ENCODE measurements at regions not wholly inside any gene's neighbourhood (a gene's known extent, or its start where the extent isn't known, plus 50 kb on each side); places are given as distances from the start of the nearest gene placed in this dataset.
"Not testable (repeated sequence)": the region's sequence is repeated elsewhere in the genome, so short reads cannot be mapped to it uniquely, and the experiment has no call there.

GRCh38 chr16:59351305-59351903 lies 617.3 kb upstream of the GOT2 start:
- no peak for DNase-seq

- DNase-seq: no peak
Observed at GRCh38 chr16:59350670-59351069, 616.6 kb upstream of the GOT2 start.

GRCh38 chr16:59342669-59343068 lies 608.6 kb upstream of the GOT2 start:
- DNase-seq: no peak

GRCh38 chr16:59341368-59341767 lies 607.3 kb upstream of the GOT2 start:
- no peak for DNase-seq

- DNase-seq: no peak
Observed at GRCh38 chr16:59339871-59340270, 605.8 kb upstream of the GOT2 start.

DNA sequence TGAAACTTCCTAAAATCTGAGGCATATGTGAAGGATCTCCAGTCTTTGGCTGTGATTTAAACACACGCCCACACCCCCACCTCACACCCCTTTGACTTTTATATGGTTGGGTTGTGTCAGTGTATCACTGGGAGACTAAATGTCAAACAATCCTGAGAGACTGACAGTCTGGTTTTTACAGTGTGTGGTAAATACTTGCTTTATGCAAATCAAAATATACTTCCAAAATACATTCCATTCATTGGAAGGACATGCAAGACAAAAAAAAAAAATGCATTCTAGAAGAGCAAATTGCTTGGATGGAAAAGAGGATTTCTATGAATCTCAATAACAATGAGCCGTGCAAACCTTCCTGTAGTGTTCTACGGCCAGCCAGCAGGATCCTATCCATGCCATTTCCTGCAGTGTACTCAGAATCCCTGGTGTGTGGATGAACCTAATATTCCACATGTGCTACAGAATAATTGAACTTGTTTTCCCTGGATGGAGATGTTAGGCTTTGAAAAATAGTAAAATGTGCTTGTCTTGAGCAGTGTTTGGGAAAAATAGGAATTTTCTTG lies 602.1 kb upstream of the GOT2 start:
- DNase-seq: no peak

- not testable (repeated sequence) for DNase-seq
Observed at GRCh38 chr16:59331708-59332107, 597.6 kb upstream of the GOT2 start.

DNA sequence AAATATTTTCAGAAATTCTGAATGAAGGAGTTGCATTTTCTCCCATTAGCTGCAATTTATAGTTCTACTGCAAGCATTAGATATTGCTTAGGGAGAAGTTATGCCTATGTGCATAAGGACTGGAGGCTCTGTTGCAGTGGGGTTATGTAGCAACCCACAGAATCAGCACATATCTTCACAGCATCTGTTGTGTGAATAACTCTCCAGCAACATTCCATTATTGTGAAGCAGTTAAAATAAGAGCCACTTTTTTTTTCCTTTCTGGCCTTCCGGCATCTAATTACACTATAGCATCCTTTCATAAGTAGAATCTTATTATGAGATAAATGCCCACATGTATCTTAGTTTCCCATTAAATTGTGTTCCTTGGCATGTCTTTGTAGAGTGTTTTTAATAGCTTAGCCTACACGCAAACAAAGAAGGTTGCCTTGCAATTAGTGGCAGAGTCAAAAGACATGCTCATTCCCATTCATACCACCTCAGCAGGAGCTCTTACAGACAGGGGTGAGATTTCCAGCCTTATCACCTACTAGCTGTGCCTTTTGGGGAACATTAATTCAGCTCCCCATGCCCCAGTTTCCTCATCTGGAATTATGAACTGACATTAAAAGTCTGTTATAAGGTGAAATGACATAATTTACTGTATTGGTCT lies 596.0 kb upstream of the GOT2 start:
- DNase-seq: no peak

GRCh38 chr16:59328961-59329360 lies 594.8 kb upstream of the GOT2 start:
- no peak for DNase-seq

DNA sequence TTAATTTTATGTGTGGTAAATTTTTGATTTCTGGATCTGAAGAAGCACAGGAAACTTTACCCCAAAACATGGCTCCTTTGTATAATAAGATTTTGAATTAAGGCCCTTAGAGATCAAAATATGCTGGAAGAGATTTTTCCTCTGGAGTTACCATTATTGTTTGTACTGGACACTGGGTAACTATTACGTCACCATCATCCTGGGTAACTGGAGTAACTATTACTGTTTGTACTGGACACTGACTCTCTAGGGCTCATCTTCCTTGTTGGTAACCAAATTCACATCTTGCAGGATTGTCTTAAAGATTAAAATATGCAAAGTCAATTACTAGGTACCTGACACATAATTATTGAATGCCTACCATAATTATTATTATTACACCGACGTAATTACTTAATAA lies 593.8 kb upstream of the GOT2 start:
- DNase-seq: no peak

DNA sequence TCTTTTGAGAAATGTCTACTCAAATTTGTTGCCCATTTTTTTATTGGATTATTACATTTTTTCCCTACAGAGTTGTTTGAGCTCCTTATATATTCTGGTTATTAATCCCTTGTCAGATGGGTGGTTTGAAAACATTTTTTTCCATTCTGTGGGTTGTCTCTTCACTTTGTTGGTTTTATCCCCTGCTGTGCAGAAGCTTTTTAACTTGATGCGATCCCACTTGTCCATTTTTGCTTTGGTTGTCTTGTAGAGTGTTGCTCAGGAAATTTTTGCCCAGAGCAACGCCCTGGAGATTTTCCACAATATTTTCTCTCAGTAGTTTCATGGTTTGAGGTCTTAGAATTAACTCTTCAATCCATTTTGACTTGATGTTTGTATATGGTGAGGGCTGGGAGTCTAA lies 592.8 kb upstream of the GOT2 start:
- no peak for DNase-seq

- DNase-seq: no peak
Observed at GRCh38 chr16:59324462-59324861, 590.3 kb upstream of the GOT2 start.

DNA sequence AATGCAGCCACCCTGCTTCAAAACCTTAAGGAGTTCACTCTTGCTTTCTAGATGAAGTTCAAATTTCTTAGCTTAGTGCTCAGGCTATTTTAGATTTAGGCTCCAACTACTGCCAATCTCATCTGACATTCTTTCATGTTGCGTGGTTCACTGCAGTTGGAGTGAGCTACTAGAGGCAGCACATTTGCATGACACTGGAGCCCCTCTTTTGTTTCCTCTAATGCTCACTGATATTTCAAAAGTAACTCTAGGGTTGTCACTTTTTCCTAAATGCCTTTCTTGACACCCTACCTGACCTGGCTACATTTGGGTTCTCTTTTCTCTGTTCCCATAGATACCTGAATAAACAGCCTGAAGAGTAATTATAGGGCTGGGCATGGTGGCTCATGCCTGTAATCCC lies 586.5 kb upstream of the GOT2 start:
- no peak for DNase-seq

GRCh38 chr16:59319871-59320270 lies 585.8 kb upstream of the GOT2 start:
- DNase-seq: no peak

GRCh38 chr16:59305850-59306249 lies 571.7 kb upstream of the GOT2 start:
- no peak for DNase-seq

- no peak for DNase-seq
Observed at GRCh38 chr16:59296888-59297287, 562.8 kb upstream of the GOT2 start.

DNA sequence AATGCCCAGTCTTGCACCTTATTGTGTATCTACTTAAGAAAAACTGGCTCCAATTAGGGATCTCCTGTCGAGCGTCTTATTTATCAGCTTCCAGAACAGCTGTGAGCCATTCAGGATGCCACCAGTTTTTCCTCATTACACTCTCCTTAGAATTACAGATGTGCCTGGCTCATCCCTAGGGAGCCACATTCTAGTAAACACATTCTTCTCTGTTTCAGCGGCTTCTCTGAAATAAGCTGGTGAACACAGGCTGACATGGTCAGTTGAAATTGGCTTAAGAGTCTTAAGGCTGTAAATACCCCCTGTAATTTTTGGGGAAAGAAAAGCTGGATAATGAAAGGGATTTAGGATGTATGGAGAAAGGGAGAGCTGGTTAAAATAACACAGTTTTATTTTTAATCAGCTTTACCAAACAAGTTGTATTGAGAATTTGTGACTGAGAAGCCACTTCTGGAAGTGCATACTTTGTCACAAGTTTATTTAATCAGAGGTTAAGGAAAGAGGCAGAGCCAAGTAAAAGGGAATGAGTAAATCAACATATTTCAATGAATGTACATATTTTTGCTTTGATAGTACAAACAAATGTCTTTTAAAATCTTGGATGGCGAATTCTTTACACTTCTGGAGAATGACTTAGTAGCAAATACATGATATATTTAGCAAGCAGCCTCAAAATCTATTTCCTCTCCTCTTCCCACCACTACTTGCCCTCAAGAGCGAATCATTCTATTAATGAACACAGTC lies 562.0 kb upstream of the GOT2 start:
- DNase-seq: no peak

GRCh38 chr16:59295474-59295873 lies 561.4 kb upstream of the GOT2 start:
- DNase-seq: no peak

DNA sequence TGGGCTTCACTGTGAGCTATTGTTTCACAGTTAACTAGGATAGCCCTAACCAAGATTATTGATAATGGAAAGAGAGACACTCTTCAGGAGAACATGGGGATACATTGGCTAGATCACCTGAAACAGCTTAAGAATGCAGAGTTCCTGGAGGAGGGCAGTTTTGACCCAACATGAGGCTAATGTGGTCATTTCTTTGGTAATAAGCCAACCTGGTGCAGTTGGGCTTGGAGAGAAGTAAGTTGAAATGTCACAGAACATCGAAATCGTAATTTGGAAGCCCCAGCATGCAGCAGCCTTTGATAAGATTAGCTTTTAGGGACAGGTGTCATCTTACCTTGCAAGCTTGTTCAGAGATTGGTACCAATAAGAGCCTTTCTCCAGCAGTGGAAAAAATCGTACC lies 556.6 kb upstream of the GOT2 start:
- no peak for DNase-seq

- DNase-seq: no peak
Observed at GRCh38 chr16:59289151-59289550, 555.0 kb upstream of the GOT2 start.

DNA sequence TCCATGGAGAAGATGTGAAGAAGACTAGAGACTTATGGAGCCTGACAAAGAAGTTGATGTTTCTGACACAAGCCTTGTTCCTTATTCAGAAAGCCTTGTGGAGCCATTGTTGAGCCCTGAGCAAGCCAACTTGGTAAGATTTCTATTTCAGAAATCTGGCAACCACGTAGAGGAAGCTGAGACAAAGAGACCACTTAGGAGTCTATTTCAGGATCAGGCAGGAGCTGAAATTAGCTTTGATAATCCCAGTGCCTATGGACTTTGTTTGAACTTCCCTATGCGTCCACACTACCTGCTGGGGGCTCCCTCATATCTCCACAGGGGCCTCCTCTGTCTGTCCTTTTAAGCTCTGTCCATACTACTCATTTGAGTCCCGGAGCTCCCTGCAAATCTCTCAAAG lies 540.0 kb upstream of the GOT2 start:
- no peak for DNase-seq

GRCh38 chr16:59263955-59264354 lies 529.8 kb upstream of the GOT2 start:
- DNase-seq: no peak

DNA sequence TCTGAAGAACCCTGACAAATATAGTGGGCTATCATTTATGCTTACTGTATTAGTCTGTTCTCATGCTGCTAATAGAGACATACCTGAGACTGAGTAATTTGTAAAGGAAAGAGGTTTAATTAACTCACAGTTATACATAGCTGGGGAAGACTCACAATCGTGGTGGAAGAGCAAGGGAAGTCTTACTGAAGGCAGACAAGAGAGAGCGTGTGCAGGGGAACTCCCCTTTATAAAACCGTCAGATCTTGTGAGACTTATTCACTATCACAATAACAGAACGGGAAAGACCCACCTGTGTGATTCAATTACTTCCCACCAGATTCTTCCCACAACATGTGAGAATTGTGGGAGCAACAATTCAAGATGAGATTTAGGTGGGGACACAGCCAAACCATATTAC lies 526.8 kb upstream of the GOT2 start:
- no peak for DNase-seq

DNA sequence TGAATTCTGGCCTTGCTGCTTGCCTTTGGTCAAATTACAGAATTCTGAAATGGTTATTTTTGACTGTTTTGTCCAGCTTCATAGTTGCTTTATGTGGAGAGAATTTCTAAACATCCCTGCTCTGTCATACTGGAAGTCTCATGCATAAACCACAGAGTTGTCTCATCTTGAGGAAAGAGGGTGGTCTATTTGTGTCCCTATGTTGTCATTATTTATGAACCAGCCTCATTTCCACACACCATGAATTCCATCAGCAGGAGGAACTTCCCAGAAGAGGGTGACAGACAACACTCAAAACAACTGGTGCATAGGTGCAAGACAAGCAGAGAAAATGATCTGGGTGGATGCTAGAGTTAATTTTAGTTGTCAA lies 525.8 kb upstream of the GOT2 start:
- no peak for DNase-seq

Data from NCI-H524 treated with DMSO at 0.1 percent for 48 hours (cell line).